ENCODE measurements at regions not wholly inside any gene's neighbourhood (a gene's known extent, or its start where the extent isn't known, plus 50 kb on each side); places are given as distances from the start of the nearest gene placed in this dataset.

DNA sequence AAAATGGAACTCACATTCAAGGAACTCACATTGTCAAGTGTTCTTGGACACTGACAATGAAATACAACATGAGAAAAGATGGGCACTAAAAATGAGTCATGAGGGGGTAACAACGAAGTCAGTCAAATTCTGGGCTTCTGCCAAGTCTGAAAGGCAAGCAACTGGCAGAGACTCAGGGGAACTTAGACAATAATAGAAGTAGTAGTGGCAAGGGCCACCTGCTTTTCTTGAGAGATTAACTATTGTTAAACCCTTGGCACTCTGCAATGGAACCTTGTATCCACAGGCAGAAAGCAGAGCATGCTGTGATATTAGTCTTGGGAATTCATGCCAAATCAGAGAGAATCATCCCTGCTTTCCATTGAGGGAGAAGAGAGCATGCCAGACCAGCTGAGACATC, 382.6 kb upstream of the CDH2 start:
- H3K4me2 ChIP-seq (ENCODE audit: insufficient read depth in 1 of 2, low read depth in 2 of 2, low read length in 2 of 2): no peak overlapping the region
- no peak overlapping the region for H3K18ac ChIP-seq (ENCODE audit: extremely low read depth, low read length)
- 85% methylated on average over 1 of the region's 1 CpG; no CpG with 5 or more reads in 1 of the 2 experiments for WGBS, 2 experiments (ENCODE audit: extremely low coverage in 1 of 2, insufficient coverage in 1 of 2, insufficient read length in 1 of 2, insufficient replicate concordance in 2 of 2, low coverage in 1 of 2, low lambda C conversion rate in 2 of 2, missing lambda C conversion rate in 1 of 2)
- no peak overlapping the region for H3K14ac ChIP-seq (ENCODE audit: insufficient read length)
- no peaks in the 10 kb centered on the region for H3K36me3 ChIP-seq (ENCODE audit: control insufficient read depth in 2 of 4, insufficient read depth in 4 of 4, low read length in 3 of 4)
- H2BK12ac ChIP-seq (ENCODE audit: low read depth, low read length): no peak overlapping the region
- no peak overlapping the region for H3K4ac ChIP-seq (replicated peaks; ENCODE audit: insufficient read length, low read depth, low read length)
- H2BK15ac ChIP-seq (ENCODE audit: low read length): no peak overlapping the region
- H4K8ac ChIP-seq (ENCODE audit: extremely low read depth, insufficient read depth, low read length): no peak overlapping the region
- no peaks in the 10 kb centered on the region; a peak in 1 of 7 replicates for H3K27me3 ChIP-seq (replicated peaks in 1 of 4; ENCODE audit: control insufficient read depth in 3 of 4, extremely low read depth in 1 of 4, insufficient read depth in 3 of 4, low read length in 3 of 4)
- H3K27ac ChIP-seq (ENCODE audit: low read depth, low read length): no peak overlapping the region
- H3K9ac ChIP-seq (replicated peaks in 1 of 4; ENCODE audit: extremely low read depth in 1 of 4, low read depth in 3 of 4, low read length in 3 of 4): no peak overlapping the region
- no peak overlapping the region for H2AFZ ChIP-seq (ENCODE audit: low read length)
- no peak overlapping the region for H2BK5ac ChIP-seq (ENCODE audit: low read depth, low read length)
- DNase-seq (ENCODE audit: low read depth in 1 of 2, low spot score in 2 of 2) (no peak), FAIRE-seq (no peak)
- no peak overlapping the region for H4K91ac ChIP-seq (replicated peaks; ENCODE audit: insufficient read length, low read length)
- no peaks in the 10 kb centered on the region for H3K9me3 ChIP-seq (ENCODE audit: insufficient read depth in 2 of 2, low read depth in 1 of 2, low read length in 1 of 2)
- no peaks in the 10 kb centered on the region for H3K23me2 ChIP-seq (ENCODE audit: low read depth, low read length)
- H2AK5ac ChIP-seq (ENCODE audit: low read depth, low read length): no peak overlapping the region
- no peak overlapping the region for H2BK20ac ChIP-seq (ENCODE audit: low read length)
- CTCF ChIA-PET (ENCODE audit: partially characterized antibody): no interaction called here
- TF ChIP-seq RBBP5 (IDR thresholded peaks at IDR 0.05; ENCODE audit: borderline replicate concordance, low read depth, low read length) (no peak), JUND (IDR thresholded peaks at IDR 0.05; ENCODE audit: low read length) (no peak), BRCA1 (IDR thresholded peaks at IDR 0.05; ENCODE audit: low read depth, low read length) (no peak), RXRA (IDR thresholded peaks at IDR 0.05; ENCODE audit: insufficient read depth, low read depth, low read length) (no peak), CHD1 (IDR thresholded peaks at IDR 0.05; ENCODE audit: low read depth, low read length) (no peak), TCF12 (IDR thresholded peaks at IDR 0.05; ENCODE audit: low read depth, low read length) (no peak), SIN3A (conservative IDR thresholded peaks at IDR 0.05 in 1 of 2, IDR thresholded peaks at IDR 0.05 in 1 of 2; ENCODE audit: low read depth in 1 of 2, low read length in 2 of 2) (no peak), SP4 (IDR thresholded peaks at IDR 0.05; ENCODE audit: low read length) (no peak), CBX8 (IDR thresholded peaks at IDR 0.05; ENCODE audit: borderline replicate concordance, low read depth, low read length) (no peak), TAF1 (IDR thresholded peaks at IDR 0.05; ENCODE audit: low read depth, low read length) (no peak), CREB1 (IDR thresholded peaks at IDR 0.05) (no peak), TEAD4 (IDR thresholded peaks at IDR 0.05; ENCODE audit: low read depth, low read length) (no peak), MAFK (IDR thresholded peaks at IDR 0.05; ENCODE audit: low read depth, low read length) (no peak), HDAC2 (IDR thresholded peaks at IDR 0.05; ENCODE audit: borderline replicate concordance in 1 of 2, low read depth in 2 of 2, low read length in 2 of 2) (no peak), BACH1 (IDR thresholded peaks at IDR 0.05; ENCODE audit: low read length) (no peak)
- TF ChIP-seq, protein P1, sequence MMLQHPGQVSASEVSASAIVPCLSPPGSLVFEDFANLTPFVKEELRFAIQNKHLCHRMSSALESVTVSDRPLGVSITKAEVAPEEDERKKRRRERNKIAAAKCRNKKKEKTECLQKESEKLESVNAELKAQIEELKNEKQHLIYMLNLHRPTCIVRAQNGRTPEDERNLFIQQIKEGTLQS (IDR thresholded peaks at IDR 0.05; ENCODE audit: insufficient read depth, low read depth, low read length): no peak
- no peaks in the 10 kb centered on the region for H3K79me2 ChIP-seq (ENCODE audit: control insufficient read depth in 1 of 2, insufficient read depth in 2 of 2, low read length in 2 of 2)
- H3K56ac ChIP-seq (replicated peaks; ENCODE audit: insufficient read length, low read depth, low read length): no peak overlapping the region
- POLR2A ChIA-PET (ENCODE audit: partially characterized antibody): no interaction called here
- H2BK120ac ChIP-seq (replicated peaks; ENCODE audit: low read depth, low read length): no peak overlapping the region
- no peaks in the 10 kb centered on the region for H3K4me1 ChIP-seq (replicated peaks in 1 of 4; ENCODE audit: control insufficient read depth in 3 of 4, insufficient read depth in 4 of 4, low read length in 3 of 4)
- no peak overlapping the region for H3K23ac ChIP-seq (ENCODE audit: insufficient read length)
- H4K5ac ChIP-seq (ENCODE audit: insufficient read length, low read depth, low read length): no peak overlapping the region
- H3K79me1 ChIP-seq (ENCODE audit: low read depth, low read length): no peaks in the 10 kb centered on the region
- H3K4me3 ChIP-seq (ENCODE audit: extremely low read depth in 1 of 4, insufficient read depth in 2 of 4, low read depth in 3 of 4, low read length in 4 of 4): no peak overlapping the region
- no peaks in the 10 kb centered on the region for H4K20me1 ChIP-seq (replicated peaks in 1 of 2; ENCODE audit: control insufficient read depth in 1 of 2, insufficient read depth in 2 of 2, low read length in 2 of 2)
